ENCODE measurements at regions not wholly inside any gene's neighbourhood (a gene's known extent, or its start where the extent isn't known, plus 50 kb on each side); places are given as distances from the start of the nearest gene placed in this dataset.

- no peak for DNase-seq
These were observed 120.2 kb upstream of the FSTL4 start for GRCh38 chr5:133732536-133732935.

GRCh38 chr5:133731951-133732350 lies 119.6 kb upstream of the FSTL4 start:
- DNase-seq, result no peak

- DNase-seq, result no peak
These were observed 118.5 kb upstream of the FSTL4 start for GRCh38 chr5:133730866-133731265.

GRCh38 chr5:133730346-133730745 lies 118.0 kb upstream of the FSTL4 start:
- DNase-seq, result no peak

GRCh38 chr5:133729800-133730199 lies 117.5 kb upstream of the FSTL4 start:
- DNase-seq, result no peak

- DNase-seq, result no peak
These were observed 116.1 kb upstream of the FSTL4 start for GRCh38 chr5:133728475-133728874.

- DNase-seq, result no peak
These were observed 115.3 kb upstream of the FSTL4 start for GRCh38 chr5:133727636-133728035.

GRCh38 chr5:133723651-133724366 lies 111.5 kb upstream of the FSTL4 start:
- DNase-seq, result no peak

GRCh38 chr5:133723126-133723525 lies 110.8 kb upstream of the FSTL4 start:
- DNase-seq, result no peak

GRCh38 chr5:133721365-133721764 lies 109.0 kb upstream of the FSTL4 start:
- no peak for DNase-seq

- no peak for DNase-seq
These were observed 106.1 kb upstream of the FSTL4 start for GRCh38 chr5:133718457-133718856.

GRCh38 chr5:133716532-133717183 lies 104.3 kb upstream of the FSTL4 start:
- DNase-seq, result no peak

GRCh38 chr5:133715616-133716015 lies 103.3 kb upstream of the FSTL4 start:
- DNase-seq, result no peak

GRCh38 chr5:133715216-133715615 lies 102.9 kb upstream of the FSTL4 start:
- DNase-seq, result no peak

- no peak for DNase-seq
These were observed 102.0 kb upstream of the FSTL4 start for GRCh38 chr5:133714161-133714915.

GRCh38 chr5:133713751-133714150 lies 101.4 kb upstream of the FSTL4 start:
- DNase-seq, result no peak

GRCh38 chr5:133713209-133713608 lies 100.9 kb upstream of the FSTL4 start:
- no peak for DNase-seq

- no peak for DNase-seq
These were observed 100.2 kb upstream of the FSTL4 start for GRCh38 chr5:133712562-133712961.

- DNase-seq, result no peak
These were observed 96.9 kb upstream of the FSTL4 start for GRCh38 chr5:133709209-133709725.

GRCh38 chr5:133708331-133708850 lies 96.0 kb upstream of the FSTL4 start:
- DNase-seq, result no peak

- DNase-seq, result no peak
These were observed 95.3 kb upstream of the FSTL4 start for GRCh38 chr5:133707629-133708028.

GRCh38 chr5:133706506-133707430 lies 94.4 kb upstream of the FSTL4 start:
- no peak for DNase-seq
